Muscle of arm (tissue), 1 donor: ENCODE measurements at regions not wholly inside any gene's neighbourhood (a gene's known extent, or its start where the extent isn't known, plus 50 kb on each side); places are given as distances from the start of the nearest gene placed in this dataset.
"Not testable (repeated sequence)": the region's sequence is repeated elsewhere in the genome, so short reads cannot be mapped to it uniquely, and the experiment has no call there.

Experiments
- DNase-seq: peaks from one replicate; pipeline ENCODE4 v3.0.0-alpha.2; 2013

- DNase-seq, result no peak
These were observed 232.5 kb downstream of the SQOR start for GRCh38 chr15:45867281-45867680.

- DNase-seq, result no peak
These were observed 233.4 kb downstream of the SQOR start for GRCh38 chr15:45868109-45868691.

- DNase-seq, result no peak
These were observed 234.3 kb downstream of the SQOR start for GRCh38 chr15:45869034-45869668.

- no peak for DNase-seq
These were observed 236.5 kb downstream of the SQOR start for GRCh38 chr15:45871121-45871855.

GRCh38 chr15:45873781-45874180 is 239.0 kb downstream of the SQOR start:
- no peak for DNase-seq

GRCh38 chr15:45874566-45874965 is 239.7 kb downstream of the SQOR start:
- DNase-seq, result not testable (repeated sequence)

GRCh38 chr15:45884289-45884688 is 249.5 kb downstream of the SQOR start:
- DNase-seq, result no peak

GRCh38 chr15:45884755-45885445 is 250.1 kb downstream of the SQOR start:
- DNase-seq, result no peak

DNA sequence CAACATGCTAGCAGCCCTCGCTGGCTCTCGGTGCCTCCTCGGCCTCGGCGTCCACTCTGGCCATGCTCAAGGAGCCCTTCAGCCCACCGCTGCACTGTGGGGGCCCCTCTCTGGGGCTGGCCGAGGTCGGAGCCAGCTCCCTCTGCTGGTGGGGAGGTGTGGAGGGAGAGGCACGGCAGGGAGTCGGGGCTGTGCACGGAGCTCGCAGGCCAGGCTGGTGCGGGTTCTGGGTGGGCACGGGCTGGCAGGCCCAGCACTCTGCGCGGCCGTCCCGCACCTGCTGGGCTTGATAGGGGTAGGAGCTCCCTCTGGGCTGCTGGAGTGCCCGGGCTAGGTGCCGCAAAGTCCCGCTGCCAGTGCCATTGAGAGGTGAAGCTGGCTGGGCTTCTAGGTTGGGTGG is 251.0 kb downstream of the SQOR start:
- DNase-seq, result no peak

DNA sequence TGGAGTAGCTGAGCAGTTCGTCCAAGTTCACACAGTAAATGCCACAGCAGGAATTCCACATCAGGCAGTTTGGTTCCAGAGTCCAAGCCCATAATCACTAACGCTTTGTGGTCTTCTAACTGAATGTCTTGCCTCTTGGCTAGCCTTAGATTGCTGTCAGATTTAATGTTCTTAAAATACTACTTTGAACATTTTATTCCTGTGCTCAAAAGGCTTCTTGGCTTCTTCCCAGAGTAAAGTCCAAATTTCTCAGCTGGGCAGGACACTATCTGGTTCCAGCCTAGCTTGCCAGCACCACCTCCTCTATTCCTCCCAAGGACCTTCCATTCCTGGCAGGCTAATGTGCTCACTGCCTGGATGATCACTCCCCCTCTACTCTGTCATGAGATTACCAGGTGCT is 256.9 kb downstream of the SQOR start:
- DNase-seq, result peak; percentile 62

DNA sequence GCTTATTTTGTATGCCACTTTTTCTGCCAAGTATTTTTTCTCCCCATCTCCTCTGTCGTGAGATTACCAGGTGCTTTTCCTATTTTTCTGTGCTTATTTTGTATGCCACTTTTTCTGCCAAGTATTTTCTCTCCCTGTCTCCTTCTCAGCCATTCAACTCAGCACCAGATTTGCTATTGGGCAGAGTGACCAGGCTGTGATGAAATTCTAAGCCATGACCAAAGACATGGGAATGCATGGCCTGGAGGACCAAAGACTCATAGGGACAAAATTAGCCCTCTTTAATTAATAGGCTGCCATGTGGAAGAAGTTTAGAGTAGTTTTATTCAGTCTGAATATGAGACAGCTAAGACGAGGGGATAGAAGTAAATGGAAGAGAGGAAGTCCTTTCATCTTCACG is 257.4 kb downstream of the SQOR start:
- peak; percentile 9 for DNase-seq

GRCh38 chr15:45903283-45903682 is 268.5 kb downstream of the SQOR start:
- DNase-seq, result no peak

- DNase-seq, result no peak
These were observed 269.2 kb downstream of the SQOR start for GRCh38 chr15:45904019-45904418.

DNA sequence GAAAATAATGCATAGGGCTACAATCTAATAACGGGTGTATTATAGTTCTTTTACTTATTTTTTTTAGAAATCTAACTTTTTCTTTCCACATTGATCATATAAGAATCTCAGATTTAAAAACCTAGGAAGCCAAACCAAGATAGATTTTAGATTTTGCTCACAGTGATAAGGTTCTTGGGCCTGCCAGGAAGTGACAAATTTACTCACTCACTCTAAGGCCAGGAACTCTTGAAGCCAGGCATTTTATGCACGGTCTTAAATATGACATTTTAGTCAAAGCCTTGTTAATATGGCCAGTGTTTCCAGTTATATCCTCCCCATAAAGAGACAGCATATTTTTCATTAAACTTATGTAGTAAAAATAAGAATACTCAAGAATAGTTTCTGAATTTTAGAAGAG is 271.4 kb downstream of the SQOR start:
- DNase-seq, result no peak

DNA sequence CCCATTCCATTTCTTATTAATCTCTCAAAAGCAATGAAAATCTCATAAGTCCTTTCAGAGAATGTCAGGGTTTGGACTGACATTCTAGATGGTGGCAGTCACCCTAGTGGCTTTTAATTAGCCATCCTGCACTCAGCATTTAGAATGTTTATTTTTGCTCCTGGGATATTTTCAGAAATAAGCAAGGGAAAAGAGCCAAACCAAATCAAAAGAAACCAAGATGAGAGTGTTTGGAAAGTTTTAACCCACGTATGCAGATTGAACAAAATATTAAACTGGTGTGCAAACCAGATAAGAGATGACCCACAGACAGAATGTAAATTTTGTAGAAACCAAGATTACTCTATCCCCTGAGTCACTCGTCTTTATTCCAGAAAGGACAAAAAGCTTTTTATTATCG is 275.8 kb downstream of the SQOR start:
- no peak for DNase-seq

DNA sequence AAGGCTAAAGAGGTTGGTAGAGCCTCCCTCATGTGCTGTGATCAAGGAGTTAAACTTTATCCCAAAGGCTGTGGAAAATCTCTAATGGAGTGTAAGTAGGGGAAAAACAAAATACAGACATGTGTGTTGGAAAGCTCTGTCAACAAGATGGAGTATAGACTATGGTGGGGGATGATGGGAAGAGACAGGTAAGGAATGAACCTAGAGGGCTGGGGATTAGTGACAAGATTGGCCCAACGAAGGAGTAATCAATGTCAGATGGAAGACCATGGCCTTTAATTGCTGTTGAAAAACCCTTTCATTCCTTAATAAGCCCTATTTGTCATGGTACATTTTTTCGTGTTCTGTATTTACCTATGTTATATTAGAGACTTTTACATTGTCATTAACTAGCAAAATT is 278.6 kb downstream of the SQOR start:
- no peak for DNase-seq

- DNase-seq, result no peak
These were observed 279.6 kb downstream of the SQOR start for GRCh38 chr15:45914425-45914824.

DNA sequence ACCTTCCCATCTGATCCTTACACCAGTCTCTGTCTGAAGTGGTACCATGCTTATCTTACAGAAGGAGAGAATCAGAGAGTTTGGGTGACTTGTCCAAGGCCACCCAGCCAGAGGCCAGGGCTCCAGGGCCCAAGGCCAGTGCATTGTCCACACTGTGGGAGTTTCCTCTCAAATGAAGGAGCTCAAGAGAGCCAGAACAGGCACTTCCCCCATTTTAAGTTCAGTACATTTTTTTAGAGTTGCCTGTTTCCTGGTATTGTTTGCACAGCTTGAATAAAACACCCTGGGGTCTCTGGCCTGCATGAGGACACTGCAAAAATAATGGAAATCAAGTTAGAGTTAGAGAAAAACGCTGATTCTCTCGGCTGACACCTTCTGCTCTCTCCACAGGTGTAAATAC is 284.0 kb downstream of the SQOR start:
- DNase-seq, result no peak

- DNase-seq, result no peak
These were observed 285.0 kb downstream of the SQOR start for GRCh38 chr15:45919806-45920205.

GRCh38 chr15:45921376-45921775 is 286.5 kb downstream of the SQOR start:
- peak; percentile 4 for DNase-seq

DNA sequence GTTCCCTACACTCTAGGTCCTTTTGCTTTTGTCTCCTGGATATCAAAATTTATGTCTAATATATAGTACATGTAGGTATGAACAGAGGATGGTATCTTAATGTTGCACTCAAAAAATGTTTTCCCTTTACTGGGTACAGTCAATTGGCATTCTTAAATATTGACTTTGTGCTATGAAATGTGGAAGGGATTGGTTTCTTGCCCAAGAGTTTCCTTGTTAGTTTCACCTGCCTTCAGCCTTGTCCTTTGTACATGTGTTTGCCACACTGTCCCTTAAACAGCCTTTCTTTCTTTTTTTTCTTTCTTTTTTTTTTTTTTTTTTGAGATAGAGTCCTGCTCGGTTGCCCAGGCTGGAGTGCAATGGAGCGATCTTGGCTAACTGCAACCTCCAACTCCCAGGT is 287.1 kb downstream of the SQOR start:
- no peak for DNase-seq

GRCh38 chr15:45941367-45941766 is 306.5 kb downstream of the SQOR start:
- DNase-seq, result no peak

DNA sequence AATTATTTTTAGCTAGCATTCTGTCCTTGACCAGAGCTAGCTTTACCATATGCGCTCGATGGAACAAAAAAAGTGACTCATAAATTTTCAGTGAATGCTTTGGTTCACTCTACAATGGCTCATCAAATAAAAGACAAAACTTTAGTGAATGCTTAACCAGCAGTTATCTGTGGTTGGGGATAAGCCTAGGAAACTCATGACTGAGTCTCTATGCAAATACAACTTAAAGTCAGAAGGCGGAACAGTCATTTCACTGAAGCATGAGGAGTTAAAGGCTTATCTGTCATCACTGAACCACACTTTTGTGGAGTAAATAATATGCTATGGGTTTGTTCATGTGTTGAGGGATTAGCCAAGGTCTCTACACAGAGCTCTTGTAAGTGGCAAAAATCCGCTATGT is 308.4 kb downstream of the SQOR start:
- DNase-seq, result no peak
